ENCODE measurements at regions not wholly inside any gene's neighbourhood (a gene's known extent, or its start where the extent isn't known, plus 50 kb on each side); places are given as distances from the start of the nearest gene placed in this dataset.

DNA sequence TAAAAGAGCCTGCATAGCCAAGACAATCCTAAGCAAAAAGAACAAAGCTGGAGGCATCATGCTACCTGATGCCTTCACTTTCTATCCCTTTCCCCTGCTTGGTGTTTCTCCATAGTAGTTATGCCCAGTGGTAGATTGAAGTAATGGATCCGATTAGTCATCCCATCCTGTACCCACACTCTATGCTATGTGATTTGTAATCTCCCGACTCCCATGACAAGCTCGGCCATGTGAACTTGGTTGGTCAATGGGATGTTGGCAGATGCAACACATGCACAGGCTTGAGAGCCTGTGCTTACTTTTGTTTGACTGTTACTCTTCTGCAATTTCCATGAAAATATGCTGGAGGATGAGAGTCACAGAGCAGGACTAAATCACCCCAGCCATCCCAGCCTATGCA lies 334.9 kb upstream of the DPH6 start:
- TF ChIP-seq EZH2 (IDR thresholded peaks at IDR 0.05; ENCODE audit: low read depth): no peak
- TF ChIP-seq, protein P1, sequence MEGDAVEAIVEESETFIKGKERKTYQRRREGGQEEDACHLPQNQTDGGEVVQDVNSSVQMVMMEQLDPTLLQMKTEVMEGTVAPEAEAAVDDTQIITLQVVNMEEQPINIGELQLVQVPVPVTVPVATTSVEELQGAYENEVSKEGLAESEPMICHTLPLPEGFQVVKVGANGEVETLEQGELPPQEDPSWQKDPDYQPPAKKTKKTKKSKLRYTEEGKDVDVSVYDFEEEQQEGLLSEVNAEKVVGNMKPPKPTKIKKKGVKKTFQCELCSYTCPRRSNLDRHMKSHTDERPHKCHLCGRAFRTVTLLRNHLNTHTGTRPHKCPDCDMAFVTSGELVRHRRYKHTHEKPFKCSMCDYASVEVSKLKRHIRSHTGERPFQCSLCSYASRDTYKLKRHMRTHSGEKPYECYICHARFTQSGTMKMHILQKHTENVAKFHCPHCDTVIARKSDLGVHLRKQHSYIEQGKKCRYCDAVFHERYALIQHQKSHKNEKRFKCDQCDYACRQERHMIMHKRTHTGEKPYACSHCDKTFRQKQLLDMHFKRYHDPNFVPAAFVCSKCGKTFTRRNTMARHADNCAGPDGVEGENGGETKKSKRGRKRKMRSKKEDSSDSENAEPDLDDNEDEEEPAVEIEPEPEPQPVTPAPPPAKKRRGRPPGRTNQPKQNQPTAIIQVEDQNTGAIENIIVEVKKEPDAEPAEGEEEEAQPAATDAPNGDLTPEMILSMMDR (conservative IDR thresholded peaks at IDR 0.05): no peak

Data from PC-9 (cell line).